Left forelimb (tissue), 1 donor: ENCODE measurements at regions not wholly inside any gene's neighbourhood (a gene's known extent, or its start where the extent isn't known, plus 50 kb on each side); places are given as distances from the start of the nearest gene placed in this dataset.

Experiments
- DNase-seq: peaks from one replicate; pipeline ENCODE4 v3.0.0-alpha.2; 2018; ENCODE audit warnings: low spot score

- no peak for DNase-seq
Observed at GRCh38 chr4:123940604-123941003, 544.0 kb downstream of the SPRY1 start.

- DNase-seq, result no peak
Observed at GRCh38 chr4:123941306-123941705, 544.7 kb downstream of the SPRY1 start.

DNA sequence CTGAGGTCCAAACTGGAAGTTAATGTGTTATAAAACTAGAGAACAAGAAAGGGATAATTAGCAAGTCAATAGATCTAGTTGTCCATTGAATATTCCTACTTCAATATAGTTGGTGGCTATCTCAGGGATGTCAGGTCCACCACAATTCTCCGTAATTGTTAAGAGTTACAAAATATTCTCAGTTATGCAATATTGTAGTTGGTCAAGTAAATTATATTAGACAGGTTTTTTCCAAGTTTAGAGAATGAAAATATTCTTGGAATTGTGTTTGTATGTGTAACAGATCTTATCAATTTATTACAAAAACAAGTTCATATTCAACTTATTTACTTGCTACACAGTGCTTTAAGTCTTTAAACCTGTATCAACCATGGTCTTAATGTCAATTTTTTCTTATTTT, 547.4 kb downstream of the SPRY1 start:
- no peak for DNase-seq

DNA sequence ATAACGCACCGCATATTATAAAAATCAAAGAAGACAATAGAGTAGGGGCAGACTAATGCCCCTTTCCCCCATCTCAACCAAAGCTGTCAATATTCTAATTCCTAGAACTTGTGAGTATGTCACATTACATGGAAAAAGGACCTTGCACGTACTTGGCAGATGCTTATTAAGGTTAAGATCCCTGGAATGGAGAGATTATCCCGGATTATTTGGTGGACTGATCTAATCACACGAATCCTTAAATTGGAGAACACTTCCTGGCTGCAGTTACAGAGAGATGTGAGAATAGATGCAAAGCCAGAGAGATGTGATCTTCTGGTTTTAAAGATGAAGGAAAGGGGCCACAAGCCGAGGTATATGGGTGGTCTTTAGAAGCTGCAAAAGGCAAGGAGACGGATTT, 548.7 kb downstream of the SPRY1 start:
- no peak for DNase-seq

- no peak for DNase-seq
Observed at GRCh38 chr4:123950530-123950929, 553.9 kb downstream of the SPRY1 start.

DNA sequence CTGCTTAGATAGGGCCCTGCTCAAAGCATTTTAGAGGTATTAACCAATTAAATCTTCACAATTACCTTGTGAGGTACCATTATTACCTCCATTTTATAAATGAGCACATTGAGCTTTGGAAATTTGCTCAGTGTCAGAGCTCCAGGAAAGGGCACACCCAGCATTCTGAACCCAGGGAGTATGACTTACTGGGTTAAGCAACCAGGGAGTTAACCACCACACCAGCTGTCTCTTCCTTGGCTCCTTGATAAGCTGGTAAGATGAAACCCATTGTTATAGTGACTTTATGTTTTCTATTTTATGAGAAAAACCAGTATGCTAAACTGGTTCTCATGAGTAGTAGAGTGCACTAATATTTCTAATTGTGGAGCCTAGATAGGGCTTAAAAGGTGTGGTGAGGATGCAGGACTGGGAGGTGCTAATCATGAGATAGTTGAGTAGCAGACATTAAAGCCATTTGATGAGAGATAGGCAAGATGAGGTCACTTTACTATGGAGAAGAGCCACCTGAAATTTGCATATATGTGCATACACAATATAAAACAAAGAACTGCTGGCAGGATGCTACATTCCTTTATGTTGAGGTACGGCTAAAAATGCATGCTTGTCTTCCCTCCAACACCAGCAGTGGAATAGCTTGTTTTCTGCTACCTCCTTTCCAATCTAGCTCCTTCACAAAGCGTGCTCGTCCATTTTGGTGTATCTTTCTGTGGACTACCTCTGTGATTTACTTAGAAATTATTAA, 556.1 kb downstream of the SPRY1 start:
- no peak for DNase-seq

DNA sequence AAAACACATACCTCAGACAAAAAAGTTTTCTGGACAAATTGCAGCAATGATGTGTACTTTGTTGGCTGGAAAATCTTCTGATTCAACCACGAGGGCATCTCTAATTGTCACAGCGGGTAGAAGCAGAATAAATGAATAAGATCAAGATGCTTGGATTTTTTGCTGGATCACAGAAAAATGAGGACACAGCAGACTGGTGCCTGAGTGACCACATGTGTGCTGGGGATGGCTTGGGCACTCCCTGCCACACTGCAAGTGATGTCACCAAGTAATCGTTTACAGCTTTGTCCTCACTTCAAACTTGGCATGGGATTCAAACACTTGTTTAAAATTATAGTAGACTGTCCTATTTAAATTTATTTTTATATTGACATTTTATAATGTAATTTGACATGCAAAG, 557.0 kb downstream of the SPRY1 start:
- DNase-seq, result no peak

- no peak for DNase-seq
Observed at GRCh38 chr4:123954220-123954619, 557.6 kb downstream of the SPRY1 start.

GRCh38 chr4:123955167-123955800, 558.7 kb downstream of the SPRY1 start:
- no peak for DNase-seq

DNA sequence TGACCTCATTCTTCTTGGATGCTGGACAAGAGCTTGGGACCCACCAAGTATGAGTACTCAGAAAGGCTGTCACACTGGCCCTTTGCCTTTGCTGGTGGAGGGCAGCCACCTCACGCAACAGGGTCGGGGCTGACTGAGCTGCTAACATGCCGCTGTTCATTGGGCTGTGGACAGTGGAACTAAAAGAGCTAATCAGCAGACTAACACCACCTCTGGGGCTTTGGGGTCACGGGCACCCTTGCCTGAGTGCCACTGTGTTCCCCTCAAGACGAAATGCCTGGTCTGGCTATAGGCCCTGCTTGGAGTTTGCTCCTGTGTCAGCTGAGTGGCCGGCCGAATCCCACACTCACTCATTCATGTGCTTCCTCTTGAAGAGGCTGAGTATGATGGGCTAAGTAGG, 559.6 kb downstream of the SPRY1 start:
- DNase-seq, result no peak

GRCh38 chr4:123966990-123967769, 570.6 kb downstream of the SPRY1 start:
- no peak for DNase-seq

DNA sequence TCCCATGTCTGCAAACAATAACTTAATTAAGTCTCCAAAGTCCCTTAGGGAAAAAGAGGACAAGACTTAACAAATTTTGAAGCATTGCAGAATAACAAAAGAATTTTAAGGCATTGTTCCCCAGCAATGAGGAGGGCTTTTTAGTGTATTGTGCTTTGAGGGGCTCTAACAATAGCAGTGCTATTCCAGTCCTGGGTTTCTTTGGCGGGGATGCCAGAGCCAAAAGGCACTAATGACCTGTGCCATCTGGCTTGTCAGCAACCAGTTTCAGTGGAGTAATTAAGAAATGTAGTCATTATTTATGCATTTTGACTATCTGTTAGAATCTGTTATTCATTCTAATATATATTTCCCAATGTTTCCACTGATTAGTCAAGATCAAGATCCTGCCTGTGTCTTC, 575.4 kb downstream of the SPRY1 start:
- no peak for DNase-seq

DNA sequence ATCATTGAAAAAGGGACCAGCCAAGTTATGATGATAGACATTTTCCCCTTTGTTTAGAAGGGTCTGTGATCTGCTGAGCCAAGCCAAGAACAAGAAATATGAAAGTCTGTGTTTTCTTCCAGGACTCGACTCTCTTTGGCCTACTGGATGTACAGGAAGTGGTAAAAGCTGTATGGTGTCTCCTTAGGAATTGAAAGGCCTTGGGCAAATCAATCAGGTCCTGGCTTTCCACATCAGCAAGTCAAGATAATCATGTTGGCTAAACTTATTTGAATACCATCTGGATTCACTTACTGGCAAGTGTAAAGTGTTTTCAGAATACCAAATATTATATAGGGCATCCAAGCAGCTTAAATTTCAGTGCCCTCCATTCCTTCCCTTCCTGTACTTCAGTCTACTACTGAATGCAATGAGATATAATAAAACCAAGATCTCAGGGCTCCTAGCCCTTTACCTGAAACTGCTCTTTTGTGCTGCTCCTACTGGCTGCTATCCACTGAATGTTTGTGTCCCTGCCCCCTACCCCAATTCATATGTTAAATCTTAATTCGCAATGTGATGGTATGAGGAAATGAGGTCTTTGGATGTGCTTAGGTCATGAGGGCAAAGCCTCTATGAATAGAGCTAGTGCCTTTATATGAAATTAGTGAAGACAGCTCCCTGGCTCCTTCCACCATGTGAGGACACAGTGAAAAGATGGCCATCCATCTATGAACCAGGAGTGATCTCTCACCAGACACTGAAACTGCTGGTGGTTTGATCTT, 578.0 kb downstream of the SPRY1 start:
- DNase-seq, result no peak

GRCh38 chr4:123976285-123976684, 579.7 kb downstream of the SPRY1 start:
- no peak for DNase-seq

GRCh38 chr4:123976819-123977218, 580.2 kb downstream of the SPRY1 start:
- no peak for DNase-seq

DNA sequence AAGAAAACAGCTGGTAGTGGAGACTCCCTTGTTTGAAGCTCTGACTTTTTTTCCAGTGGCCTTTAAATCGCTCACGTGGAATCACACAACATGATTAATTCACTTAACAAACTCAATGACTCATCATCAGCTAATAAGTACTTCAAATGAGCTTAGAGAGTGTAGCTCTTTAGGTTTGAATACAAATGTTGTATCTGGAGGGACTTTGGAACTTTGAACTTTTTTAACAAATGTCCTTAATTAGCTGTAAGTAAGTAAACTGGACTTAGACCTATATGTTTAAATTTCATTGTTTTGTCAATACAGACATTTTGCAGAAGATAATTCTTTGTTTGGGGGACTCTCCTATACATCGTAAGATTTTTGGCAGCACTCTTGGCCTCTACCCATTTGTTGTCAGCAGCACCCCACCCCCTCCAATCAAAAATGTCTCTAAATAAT, 581.1 kb downstream of the SPRY1 start:
- no peak for DNase-seq

GRCh38 chr4:123978637-123979036, 582.0 kb downstream of the SPRY1 start:
- DNase-seq, result no peak

DNA sequence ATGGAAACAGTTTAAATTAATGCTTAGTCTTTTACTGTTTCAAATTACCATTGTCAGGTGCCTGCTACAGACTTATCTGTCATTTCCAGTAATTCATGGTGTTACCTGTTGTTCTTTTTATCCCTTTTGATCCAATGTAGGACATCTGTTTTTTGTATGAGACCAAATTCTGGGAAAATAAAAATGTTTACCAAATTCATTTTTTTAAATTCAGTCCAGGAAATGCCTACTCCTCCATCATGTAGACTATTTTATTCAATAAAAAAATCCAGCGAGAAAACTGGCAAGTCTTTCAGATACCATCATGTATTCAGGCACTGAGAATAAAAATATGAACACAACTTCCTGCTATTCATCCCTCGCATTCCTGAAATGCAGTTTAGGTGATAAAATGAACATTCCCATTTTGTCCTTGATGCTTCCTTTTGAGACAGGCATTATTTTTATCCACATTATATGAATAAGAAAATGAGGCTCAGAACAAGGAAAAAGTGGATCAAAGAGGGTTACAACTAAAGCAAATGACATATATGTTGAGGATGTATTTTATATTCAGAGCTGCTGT, 584.2 kb downstream of the SPRY1 start:
- DNase-seq, result no peak

- no peak for DNase-seq
Observed at GRCh38 chr4:123984886-123985285, 588.3 kb downstream of the SPRY1 start.

DNA sequence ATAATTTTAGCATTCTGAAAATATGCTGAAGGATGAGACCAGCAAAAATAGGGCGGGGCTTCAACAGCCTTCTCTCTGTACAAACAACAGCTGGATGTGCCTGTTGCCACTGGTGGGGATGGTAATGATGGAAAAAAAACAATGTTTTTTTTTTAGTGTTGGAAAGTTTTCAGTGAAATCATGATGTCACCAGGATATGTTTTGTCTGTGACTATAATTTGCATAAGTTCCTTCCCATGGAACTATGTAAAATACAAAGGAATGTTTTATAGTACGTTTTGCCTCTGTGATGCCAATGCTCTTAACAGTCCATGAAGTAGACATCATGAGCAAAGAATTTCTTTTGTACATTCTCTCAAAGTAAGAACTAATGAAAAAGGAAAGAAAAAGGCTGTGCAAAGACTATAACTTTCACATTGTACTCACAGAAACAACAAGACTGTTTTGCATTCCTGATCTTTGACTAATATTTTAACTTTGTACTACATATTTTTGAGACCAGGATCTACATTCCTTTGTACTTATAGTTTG, 589.7 kb downstream of the SPRY1 start:
- no peak for DNase-seq

DNA sequence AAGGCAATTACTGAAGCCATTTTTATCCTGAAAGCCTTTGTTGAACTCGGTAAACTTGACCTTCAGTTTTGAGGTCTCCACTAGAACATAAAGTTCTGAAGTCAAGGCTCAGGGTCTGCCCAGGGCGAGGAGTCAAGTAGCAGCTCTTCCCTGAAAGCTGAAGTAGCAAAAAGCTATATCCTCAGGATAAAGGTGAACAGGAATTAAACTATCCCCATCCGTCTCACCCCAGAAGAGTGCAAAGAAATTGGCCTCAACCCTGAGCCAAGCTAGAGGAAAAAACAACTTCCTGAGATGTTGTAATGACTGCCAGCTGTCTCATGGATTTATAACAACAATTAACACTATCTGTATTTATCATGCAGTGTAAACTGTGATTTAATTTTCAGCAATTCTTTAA, 590.8 kb downstream of the SPRY1 start:
- no peak for DNase-seq
